Heart left ventricle (tissue), 16 donors: ENCODE measurements at regions not wholly inside any gene's neighbourhood (a gene's known extent, or its start where the extent isn't known, plus 50 kb on each side); places are given as distances from the start of the nearest gene placed in this dataset.

Experiments used
- ATAC-seq, 4 donors: fragments of 200-7000 bp; cut with Tn5 transposase; one replicate each; pipeline ENCODE4 v1.9.1; 2020 to 2022; ENCODE audit warnings: moderate library complexity in 4 of 4, mild to moderate bottlenecking in 3 of 4, moderate number of reproducible peaks in 1 of 4
- DNase-seq, 5 donors: peaks; one replicate each; pipeline ENCODE4 v3.0.0-alpha.2; 2020
- H3K27ac ChIP-seq, 12 donors: fragments of 200-600 bp; sonication (generic) in 4 of 12; one replicate each; pipeline versions ENCODE4 v1.5.0 to v1.8.0; 2016 to 2022; ENCODE audit warnings: mild to moderate bottlenecking in 2 of 12
- H3K27me3 ChIP-seq, 9 donors: fragments of 200-600 bp; sonication (generic) in 2 of 9; one replicate each; pipeline versions ENCODE4 v1.5.1 to v1.8.0; 2016 to 2022; ENCODE audit warnings: mild to moderate bottlenecking in 3 of 9
- H3K36me3 ChIP-seq, 9 donors: fragments of 200-600 bp; sonication (generic) in 2 of 9; one replicate each; pipeline versions ENCODE4 v1.5.0 to v1.8.0; 2018 to 2022; ENCODE audit warnings: mild to moderate bottlenecking in 2 of 9
- H3K4me1 ChIP-seq, 12 donors: fragments of 200-600 bp; sonication (generic) in 4 of 12; one replicate each; pipeline versions ENCODE4 v1.5.0 to v1.8.0; 2016 to 2022; ENCODE audit warnings: mild to moderate bottlenecking in 3 of 12
- H3K4me3 ChIP-seq, 12 donors: fragments of 200-600 bp; sonication (generic) in 4 of 12; one replicate each; pipeline versions ENCODE4 v1.5.0 to v1.8.0; 2017 to 2022; ENCODE audit warnings: mild to moderate bottlenecking in 9 of 12, moderate library complexity in 4 of 12
- H3K9me3 ChIP-seq, 12 donors: fragments of 200-600 bp; sonication (generic) in 4 of 12; one replicate each; pipeline versions ENCODE4 v1.5.0 to v1.8.0; 2016 to 2022; ENCODE audit warnings: mild to moderate bottlenecking in 1 of 12
- POLR2A ChIP-seq, 2 donors: fragments of 450-650 bp; IDR thresholded peaks; one replicate each; pipeline ENCODE4 v1.6.1; 2017; ENCODE audit warnings: antibody characterized with exemption in 2 of 2, mild to moderate bottlenecking in 2 of 2, moderate library complexity in 2 of 2
- WGBS, 4 donors: extraction: QIAGEN DNeasy Blood & Tissue Kit in 2 of 4; methylation state at CpG; one replicate each; pipeline versions ENCODE4 v1.1.5 to v1.1.7; 2013 to 2018; 5-methylcytosine and 5-hydroxymethylcytosine counted together
- intact Hi-C, 10 donors: fragments of 100-400 bp; cut with DNase I; formaldehyde crosslinking; loops; one replicate each; pipeline versions ENCODE4 v1.11.1 to v1.14.2; 2022
- TF ChIP-seq, protein P1 (sequence below), 12 donors: fragments of 200-600 bp; sonication (generic) in 4 of 12; IDR thresholded peaks; one replicate each; pipeline versions ENCODE4 v1.5.0 to v1.8.0; 2018 to 2022; ENCODE audit warnings: antibody characterized with exemption in 12 of 12, mild to moderate bottlenecking in 5 of 12
- donor health status: ischemic (EF 13 %, LVEDD 7.1; RV severe dilation, severe dysfunction).
- donor health status: healthy with polysubstance abuse.
- donor health status: DM: no; HTN: yes; CAD: no.
- donor health status: DM: no; HTN: no; CAD: no.
- donor health status: ischemic (EF 25% LVEDD 6.9; RV normal size, moderate dysfunction).
- donor health status: ischemic (EF 25% LVEDD 5.7; RV mildly dilated, moderate dysfunction).
- donor health status: healthy.
- donor health status: DM: yes; HTN: yes; CAD: no.
- donor health status: ischemic (EF 35%, LVEDD 5.7; RV mildly dilated, moderate dysfunction).
- donor health status: nonischemic (EF 11% LVEDD 7.7; RV severe dilation, severe dysfunction).
- donor health status: DM: yes; HTN: yes; CAD: no.
- donor health status: PGD.
- donor health status: ischemic (EF 29% LVEDD 5.4; RV normal size, mild dysfunction).
- donor health status: nonischemic (EF 23%, LVEDD 6.1; RV moderate dilation, normal function).

DNA sequence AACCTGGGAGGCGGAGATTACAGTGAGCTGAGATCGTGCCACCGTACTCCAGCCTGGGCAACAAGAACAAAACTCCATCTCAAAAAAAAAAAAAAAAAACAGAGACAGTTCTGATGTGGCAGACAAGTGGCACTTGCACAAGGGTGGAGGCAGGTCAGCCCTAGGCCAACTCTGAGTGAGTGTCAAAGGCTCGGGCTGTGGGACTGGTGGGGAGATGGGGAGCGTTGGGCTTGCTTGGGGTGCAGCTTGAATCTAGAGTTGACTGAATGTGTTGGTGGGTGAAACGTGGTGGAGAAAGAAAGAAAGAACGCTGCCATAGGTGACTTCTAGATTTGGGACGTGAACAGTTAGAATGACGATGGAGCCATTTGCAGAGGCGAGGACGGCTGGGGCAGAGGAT is 121.3 kb upstream of the SPACA7 start:
- intact Hi-C loops: no loop called here
- Histone ChIP-seq H3K27me3 (peaks cover 0 to 36% (median 0%) of the 10 kb centered on the region in 9 donors), H3K36me3 (no peaks in the 10 kb centered on the region), H3K27ac (no peak overlapping the region), H3K9me3 (peaks cover 0 to 11% (median 0%) of the 10 kb centered on the region in 12 donors), H3K4me1 (no peaks in the 10 kb centered on the region), H3K4me3 (no peak overlapping the region)
- DNase-seq (no peak), ATAC-seq (no peak)
- WGBS, 4 donors: 91 to 96% (median 91%) methylated on average over 11 of the region's 11 CpGs
- TF ChIP-seq POLR2A (IDR thresholded peaks at IDR 0.05): no peak
- TF ChIP-seq, protein P1, sequence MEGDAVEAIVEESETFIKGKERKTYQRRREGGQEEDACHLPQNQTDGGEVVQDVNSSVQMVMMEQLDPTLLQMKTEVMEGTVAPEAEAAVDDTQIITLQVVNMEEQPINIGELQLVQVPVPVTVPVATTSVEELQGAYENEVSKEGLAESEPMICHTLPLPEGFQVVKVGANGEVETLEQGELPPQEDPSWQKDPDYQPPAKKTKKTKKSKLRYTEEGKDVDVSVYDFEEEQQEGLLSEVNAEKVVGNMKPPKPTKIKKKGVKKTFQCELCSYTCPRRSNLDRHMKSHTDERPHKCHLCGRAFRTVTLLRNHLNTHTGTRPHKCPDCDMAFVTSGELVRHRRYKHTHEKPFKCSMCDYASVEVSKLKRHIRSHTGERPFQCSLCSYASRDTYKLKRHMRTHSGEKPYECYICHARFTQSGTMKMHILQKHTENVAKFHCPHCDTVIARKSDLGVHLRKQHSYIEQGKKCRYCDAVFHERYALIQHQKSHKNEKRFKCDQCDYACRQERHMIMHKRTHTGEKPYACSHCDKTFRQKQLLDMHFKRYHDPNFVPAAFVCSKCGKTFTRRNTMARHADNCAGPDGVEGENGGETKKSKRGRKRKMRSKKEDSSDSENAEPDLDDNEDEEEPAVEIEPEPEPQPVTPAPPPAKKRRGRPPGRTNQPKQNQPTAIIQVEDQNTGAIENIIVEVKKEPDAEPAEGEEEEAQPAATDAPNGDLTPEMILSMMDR (IDR thresholded peaks at IDR 0.05): no peak

DNA sequence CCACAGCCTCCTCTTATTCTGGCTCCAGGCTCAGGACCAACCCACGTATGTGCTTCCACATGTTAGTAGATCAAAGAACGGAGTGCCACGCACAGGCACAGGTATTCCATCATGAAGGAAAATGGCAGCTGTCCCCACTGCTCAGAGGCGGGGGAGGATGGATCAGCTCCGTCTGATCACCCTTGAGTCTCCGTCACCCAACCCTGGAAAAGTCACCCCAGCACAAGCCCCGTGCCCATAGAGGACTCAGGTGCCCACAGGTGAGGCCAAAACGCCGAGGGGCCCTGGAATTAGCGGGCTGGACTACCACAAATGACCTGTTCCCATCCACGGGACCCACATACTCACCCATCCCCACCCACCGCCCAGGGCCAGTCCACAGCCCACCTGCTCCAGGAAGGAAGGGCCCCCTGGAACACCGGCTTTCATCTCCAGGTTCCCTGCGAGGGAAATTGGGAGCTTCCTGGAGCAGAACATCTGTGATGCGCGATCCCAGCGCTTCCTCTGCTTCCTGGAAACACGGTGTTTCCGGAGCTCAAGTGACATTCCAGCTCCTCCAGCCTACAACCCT is 120.5 kb upstream of the SPACA7 start:
- Histone ChIP-seq H3K36me3 (no peaks in the 10 kb centered on the region), H3K4me1 (no peaks in the 10 kb centered on the region), H3K27ac (no peak overlapping the region), H3K4me3 (no peak overlapping the region), H3K27me3 (peaks cover 0 to 28% (median 0%) of the 10 kb centered on the region in 9 donors), H3K9me3 (peaks cover 0 to 11% (median 0%) of the 10 kb centered on the region in 12 donors)
- no peak for TF ChIP-seq POLR2A (IDR thresholded peaks at IDR 0.05)
- TF ChIP-seq, protein P1 (IDR thresholded peaks at IDR 0.05): no peak
- peak in 1 of 5 donors; percentile 44 for DNase-seq
- ATAC-seq: no peak
- intact Hi-C loops: no loop called here
- WGBS, 4 donors: 71 to 81% (median 78%) methylated on average over 17 to 19 of the region's 19 CpGs

DNA sequence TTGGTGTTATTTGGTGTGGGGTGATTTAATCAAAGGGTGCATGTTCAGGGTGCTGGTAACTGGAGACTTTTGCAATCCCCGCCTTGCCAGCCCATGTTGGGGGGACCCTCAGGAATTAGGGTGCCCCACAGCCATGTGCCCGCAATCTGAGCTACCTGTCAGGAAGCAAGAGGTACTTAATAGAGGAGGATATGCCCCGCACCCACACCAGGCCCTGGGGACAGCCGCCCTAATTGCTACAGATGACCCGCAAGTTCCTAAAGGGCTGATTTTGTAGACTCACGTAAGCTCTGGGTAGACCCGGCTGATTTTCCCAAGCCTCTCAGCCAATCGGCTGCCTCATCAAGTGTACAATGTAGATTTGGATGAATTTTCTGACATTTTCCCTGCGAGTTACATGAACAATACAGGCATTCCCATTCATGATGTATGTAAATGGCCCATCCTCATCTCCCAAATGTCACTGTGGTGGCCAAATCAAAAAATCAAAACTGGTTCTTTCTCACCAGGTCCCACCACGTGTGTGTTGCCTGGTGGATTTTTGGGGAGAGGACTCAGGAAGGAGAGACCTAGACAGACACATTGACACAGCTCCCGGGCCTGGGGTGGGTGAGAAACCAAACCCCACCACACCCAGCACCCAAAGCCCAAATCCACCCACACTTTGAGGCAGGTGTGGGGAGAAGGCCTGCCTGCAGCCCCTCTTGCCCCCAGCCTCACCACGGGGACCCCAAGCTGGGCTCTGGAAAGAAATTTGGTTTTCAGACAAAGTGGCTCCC is 119.2 kb upstream of the SPACA7 start:
- DNase-seq (peak in 1 of 5 donors; percentile 45), ATAC-seq (no peak)
- Histone ChIP-seq H3K4me1 (no peaks in the 10 kb centered on the region), H3K27me3 (peaks cover 0 to 19% (median 0%) of the 10 kb centered on the region in 9 donors), H3K4me3 (no peak overlapping the region), H3K9me3 (peaks cover 0 to 11% (median 0%) of the 10 kb centered on the region in 12 donors), H3K36me3 (no peaks in the 10 kb centered on the region), H3K27ac (no peak overlapping the region)
- TF ChIP-seq, protein P1 (IDR thresholded peaks at IDR 0.05): no peak
- TF ChIP-seq POLR2A (IDR thresholded peaks at IDR 0.05): no peak
- 83 to 85% (median 85%) methylated on average over 12 of the region's 12 CpGs for WGBS, 4 donors
- intact Hi-C loops: no loop called here

DNA sequence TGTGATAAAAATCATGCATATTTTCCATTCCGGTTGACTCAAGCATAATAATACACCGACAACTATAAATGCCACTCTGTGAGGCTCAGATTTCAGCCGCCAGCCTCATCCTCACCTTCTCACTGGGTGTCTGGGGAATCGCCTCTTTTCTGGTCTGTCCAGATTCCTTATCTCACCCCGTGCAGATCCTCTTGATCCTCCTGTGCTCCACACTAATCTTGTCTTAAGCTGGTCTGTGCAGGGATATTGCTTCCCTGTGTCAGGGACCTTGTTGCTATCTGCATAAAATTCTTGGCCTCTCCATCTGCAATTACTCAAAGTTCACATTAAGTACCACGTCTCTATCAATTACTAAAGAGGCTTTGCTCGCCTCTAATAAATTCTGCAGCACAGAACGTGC is 116.6 kb upstream of the SPACA7 start:
- ATAC-seq: no peak
- WGBS, 4 donors: 52 to 56% (median 54%) methylated on average over 8 of the region's 8 CpGs
- Histone ChIP-seq H3K27ac (no peak overlapping the region), H3K4me3 (no peak overlapping the region), H3K9me3 (peaks cover 0 to 12% (median 0%) of the 10 kb centered on the region in 12 donors), H3K27me3 (peaks cover 0 to 13% (median 0%) of the 10 kb centered on the region in 9 donors), H3K36me3 (no peaks in the 10 kb centered on the region), H3K4me1 (no peaks in the 10 kb centered on the region)
- no peak for TF ChIP-seq POLR2A (IDR thresholded peaks at IDR 0.05)
- TF ChIP-seq, protein P1 (IDR thresholded peaks at IDR 0.05): no peak
- no peak for DNase-seq
- intact Hi-C loops: no loop called here
